GM19239 (cell line): ENCODE measurements at regions not wholly inside any gene's neighbourhood (a gene's known extent, or its start where the extent isn't known, plus 50 kb on each side); places are given as distances from the start of the nearest gene placed in this dataset.

Experiments
- DNase-seq: peaks from one replicate; pipeline ENCODE4 v3.0.0; 2011; ENCODE audit warnings: low spot score; ENCODE audit not compliant: insufficient read length
- FAIRE-seq: peaks from 2 replicates; lab custom pipeline; 2011; peaks lifted over from hg19 to GRCh38; lab: Jason Lieb, UNC

- DNase-seq (no peak), FAIRE-seq (no peak)
Observed at GRCh38 chr4:189035654-189036053, 896.4 kb downstream of the TRIML1 start.

- FAIRE-seq (no peak), DNase-seq (no peak)
Observed at GRCh38 chr4:189036906-189037305, 897.7 kb downstream of the TRIML1 start.

- FAIRE-seq (no peak), DNase-seq (no peak)
Observed at GRCh38 chr4:189046642-189047041, 894.0 kb upstream of the FRG1 start.

GRCh38 chr4:189048119-189048518 is 892.6 kb upstream of the FRG1 start:
- FAIRE-seq = no peak

GRCh38 chr4:189049682-189050081 is 891.0 kb upstream of the FRG1 start:
- no peak for DNase-seq

More at GRCh38 chr4:189048119-189048518, 892.6 kb upstream of the FRG1 start:
- DNase-seq = no peak

GRCh38 chr4:189050643-189051042 is 890.0 kb upstream of the FRG1 start:
- FAIRE-seq = no peak

More at GRCh38 chr4:189049682-189050081, 891.0 kb upstream of the FRG1 start:
- no peak for FAIRE-seq

GRCh38 chr4:189053621-189054020 is 887.1 kb upstream of the FRG1 start:
- DNase-seq (no peak), FAIRE-seq (no peak)

More at GRCh38 chr4:189050643-189051042, 890.0 kb upstream of the FRG1 start:
- no peak for DNase-seq

GRCh38 chr4:189060104-189060503 is 880.6 kb upstream of the FRG1 start:
- DNase-seq (no peak), FAIRE-seq (no peak)

GRCh38 chr4:189062047-189062820 is 878.4 kb upstream of the FRG1 start:
- FAIRE-seq = no peak
- no peak for DNase-seq

- FAIRE-seq (no peak), DNase-seq (no peak)
Observed at GRCh38 chr4:189069772-189070171, 870.9 kb upstream of the FRG1 start.

- FAIRE-seq (no peak), DNase-seq (no peak)
Observed at GRCh38 chr4:189071241-189071640, 869.4 kb upstream of the FRG1 start.

- FAIRE-seq (no peak), DNase-seq (no peak)
Observed at GRCh38 chr4:189073739-189074138, 866.9 kb upstream of the FRG1 start.

GRCh38 chr4:189081826-189082225 is 858.8 kb upstream of the FRG1 start:
- FAIRE-seq (no peak), DNase-seq (no peak)

- FAIRE-seq (no peak), DNase-seq (no peak)
Observed at GRCh38 chr4:189083769-189084168, 856.9 kb upstream of the FRG1 start.

GRCh38 chr4:189084671-189085070 is 856.0 kb upstream of the FRG1 start:
- FAIRE-seq (no peak), DNase-seq (no peak)

GRCh38 chr4:189087971-189088370 is 852.7 kb upstream of the FRG1 start:
- no peak for FAIRE-seq
- DNase-seq = no peak

GRCh38 chr4:189088780-189089179 is 851.9 kb upstream of the FRG1 start:
- DNase-seq = no peak
- no peak for FAIRE-seq

- DNase-seq (no peak), FAIRE-seq (no peak)
Observed at GRCh38 chr4:189090174-189090814, 850.4 kb upstream of the FRG1 start.

- DNase-seq (no peak), FAIRE-seq (no peak)
Observed at GRCh38 chr4:189092581-189092980, 848.1 kb upstream of the FRG1 start.

GRCh38 chr4:189096108-189096507 is 844.6 kb upstream of the FRG1 start:
- DNase-seq = no peak
- no peak for FAIRE-seq

- DNase-seq = no peak
- no peak for FAIRE-seq
Observed at GRCh38 chr4:189096717-189097116, 844.0 kb upstream of the FRG1 start.
